DMS53 treated with DMSO at 0.1 percent for 48 hours (cell line): ENCODE measurements at regions not wholly inside any gene's neighbourhood (a gene's known extent, or its start where the extent isn't known, plus 50 kb on each side); places are given as distances from the start of the nearest gene placed in this dataset.
"Not testable (repeated sequence)": the region's sequence is repeated elsewhere in the genome, so short reads cannot be mapped to it uniquely, and the experiment has no call there.

ENCODE experiments used
- DNase-seq: peaks from one replicate; lab custom pipeline; 2025; ENCODE audit not compliant: unreplicated experiment; lab: John Stamatoyannopoulos, UW

- no peak for DNase-seq
These were observed 51.5 kb upstream of the ITGB1 start for GRCh38 chr10:33009244-33010131.

GRCh38 chr10:33008499-33009243 lies 50.6 kb upstream of the ITGB1 start:
- peak; percentile 86 for DNase-seq

GRCh38 chr10:33007731-33008381 lies 49.8 kb upstream of the ITGB1 start:
- not testable (repeated sequence) for DNase-seq
